OCI-LY1 (cell line): ENCODE measurements at regions not wholly inside any gene's neighbourhood (a gene's known extent, or its start where the extent isn't known, plus 50 kb on each side); places are given as distances from the start of the nearest gene placed in this dataset.

Experiments
- EZH2 ChIP-seq: fragments of 200-600 bp; sonication (generic), shearing (Covaris generic); IDR thresholded peaks from 2 replicates; pipeline ENCODE4 v1.8.0; 2017; ENCODE audit warnings: borderline replicate concordance, mixed run types, mild to moderate bottlenecking, antibody characterized with exemption, low read length, moderate library complexity, mixed read lengths
- TF ChIP-seq, protein P1 (sequence below): fragments of 200-600 bp; sonication (generic), shearing (Covaris generic); IDR thresholded peaks from 2 replicates; pipeline ENCODE4 v1.5.1; 2017; ENCODE audit warnings: mild to moderate bottlenecking, antibody characterized with exemption, low read length, moderate library complexity, mixed read lengths

DNA sequence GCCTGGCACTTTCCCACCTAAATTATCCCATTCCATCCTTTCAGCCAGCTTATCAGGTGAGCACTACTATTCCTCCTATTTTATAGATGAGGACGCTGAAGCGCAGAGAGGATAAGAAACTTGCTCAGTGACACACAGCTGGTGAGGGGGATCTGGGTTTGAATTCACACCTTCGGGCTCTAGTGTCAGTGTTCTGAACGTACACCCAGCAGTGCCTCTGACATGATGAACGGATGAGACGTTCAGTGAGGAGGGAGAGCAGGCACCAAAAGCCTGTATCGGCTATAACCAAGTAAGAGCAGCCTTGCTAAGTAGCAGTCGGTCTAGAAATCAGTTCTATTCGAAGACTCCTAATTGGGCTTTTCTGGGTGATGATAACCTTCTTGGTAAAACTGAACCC is 167.0 kb downstream of the ASB1 start:
- TF ChIP-seq, protein P1, sequence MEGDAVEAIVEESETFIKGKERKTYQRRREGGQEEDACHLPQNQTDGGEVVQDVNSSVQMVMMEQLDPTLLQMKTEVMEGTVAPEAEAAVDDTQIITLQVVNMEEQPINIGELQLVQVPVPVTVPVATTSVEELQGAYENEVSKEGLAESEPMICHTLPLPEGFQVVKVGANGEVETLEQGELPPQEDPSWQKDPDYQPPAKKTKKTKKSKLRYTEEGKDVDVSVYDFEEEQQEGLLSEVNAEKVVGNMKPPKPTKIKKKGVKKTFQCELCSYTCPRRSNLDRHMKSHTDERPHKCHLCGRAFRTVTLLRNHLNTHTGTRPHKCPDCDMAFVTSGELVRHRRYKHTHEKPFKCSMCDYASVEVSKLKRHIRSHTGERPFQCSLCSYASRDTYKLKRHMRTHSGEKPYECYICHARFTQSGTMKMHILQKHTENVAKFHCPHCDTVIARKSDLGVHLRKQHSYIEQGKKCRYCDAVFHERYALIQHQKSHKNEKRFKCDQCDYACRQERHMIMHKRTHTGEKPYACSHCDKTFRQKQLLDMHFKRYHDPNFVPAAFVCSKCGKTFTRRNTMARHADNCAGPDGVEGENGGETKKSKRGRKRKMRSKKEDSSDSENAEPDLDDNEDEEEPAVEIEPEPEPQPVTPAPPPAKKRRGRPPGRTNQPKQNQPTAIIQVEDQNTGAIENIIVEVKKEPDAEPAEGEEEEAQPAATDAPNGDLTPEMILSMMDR = no peak
- no peak for TF ChIP-seq EZH2
